ENCODE measurements at regions not wholly inside any gene's neighbourhood (a gene's known extent, or its start where the extent isn't known, plus 50 kb on each side); places are given as distances from the start of the nearest gene placed in this dataset.

GRCh38 chr4:19033816-19034733, 1012.5 kb upstream of the LCORL start:
- no peak overlapping the region for H3K18ac ChIP-seq (ENCODE audit: insufficient read length, low read depth, low read length)
- H3T11ph ChIP-seq (ENCODE audit: low read length): no peak overlapping the region
- H2AFZ ChIP-seq (ENCODE audit: low read length): no peak overlapping the region
- no peaks in the 10 kb centered on the region for H3K9me3 ChIP-seq (ENCODE audit: control insufficient read depth, low read depth, low read length)
- TF ChIP-seq CTCF (conservative IDR thresholded peaks at IDR 0.05): no peak
- no peak overlapping the region for H3K9ac ChIP-seq (ENCODE audit: extremely low read depth, insufficient read length, low read length)
- DNase-seq: no peak
- H4K8ac ChIP-seq (replicated peaks; ENCODE audit: insufficient read length, low read depth, low read length): no peak overlapping the region
- H3K9me3 Mint-ChIP-seq: peaks cover 0 to 9% of the 10 kb centered on the region in 2 experiments; a peak in 1 of 5 replicates
- H2BK20ac ChIP-seq (ENCODE audit: low read depth, low read length, poor library complexity, severe bottlenecking): no peak overlapping the region
- H4K20me1 ChIP-seq (ENCODE audit: control insufficient read depth, insufficient read depth, insufficient read length): no peaks in the 10 kb centered on the region
- no peaks in the 10 kb centered on the region for H3K27me3 ChIP-seq (ENCODE audit: insufficient read depth, low read length)
- peaks cover 15 to 28% of the 10 kb centered on the region in 2 experiments for H3K4me1 Mint-ChIP-seq
- no peaks in the 10 kb centered on the region; the same call in 1 of the 2 replicates for H3K4me1 ChIP-seq (ENCODE audit: insufficient read depth, low read length)
- H3K23me2 ChIP-seq (ENCODE audit: insufficient read length, low read depth, low read length, poor library complexity, severe bottlenecking): no peaks in the 10 kb centered on the region
- H3K4ac ChIP-seq (ENCODE audit: low read depth, low read length): no peak overlapping the region
- H3K23ac ChIP-seq (ENCODE audit: insufficient read length, low read depth, low read length): no peak overlapping the region
- WGBS (ENCODE audit: extremely low coverage, insufficient read length, low lambda C conversion rate): no CpG with 5 or more reads among the region's 2 CpGs
- no peak overlapping the region for H2BK120ac ChIP-seq (ENCODE audit: low read depth, low read length, poor library complexity, severe bottlenecking)
- no peaks in the 10 kb centered on the region for H3K79me1 ChIP-seq (ENCODE audit: insufficient read depth, low read depth, low read length, poor library complexity, severe bottlenecking)
- no peak overlapping the region; a peak in 1 of 7 replicates for H3K27ac Mint-ChIP-seq
- no peak overlapping the region for H3K14ac ChIP-seq (ENCODE audit: insufficient read depth, low read length)
- no peak overlapping the region for H3K4me3 Mint-ChIP-seq
- H3K56ac ChIP-seq (ENCODE audit: insufficient read length, low read depth, low read length): no peak overlapping the region
- no peak overlapping the region for H2BK15ac ChIP-seq (ENCODE audit: low read depth, low read length)
- no peaks in the 10 kb centered on the region for H3K27me3 Mint-ChIP-seq (ENCODE audit: low read depth)
- H3K79me2 ChIP-seq (ENCODE audit: insufficient read depth, low read length): no peaks in the 10 kb centered on the region
- no peak overlapping the region for H3K4me2 ChIP-seq (ENCODE audit: insufficient read depth, insufficient read length, low read length)
- H2AK5ac ChIP-seq (ENCODE audit: insufficient read length, low read length): no peak overlapping the region
- peaks cover 0 to 16% (median 0%) of the 10 kb centered on the region in 3 experiments; a peak in 3 of 7 replicates for H3K36me3 Mint-ChIP-seq (ENCODE audit: insufficient read depth in 1 of 3, low read depth in 3 of 3)
- no peak overlapping the region for H3K27ac ChIP-seq (ENCODE audit: insufficient read length, low read depth, low read length)
- no peak overlapping the region for H4K91ac ChIP-seq (ENCODE audit: insufficient read length, low read depth, low read length)
- no peak overlapping the region for H4K5ac ChIP-seq (ENCODE audit: insufficient read length, low read depth, low read length)
- H2BK12ac ChIP-seq (ENCODE audit: insufficient read length, low read depth, low read length): no peak overlapping the region
- no peak overlapping the region for H2BK5ac ChIP-seq (ENCODE audit: insufficient read length, low read length)
